K562 (cell line): ENCODE measurements at regions not wholly inside any gene's neighbourhood (a gene's known extent, or its start where the extent isn't known, plus 50 kb on each side); places are given as distances from the start of the nearest gene placed in this dataset.

ENCODE experiments used
- ATAC-seq: fragments of 200-7000 bp; cut with Tn5 transposase; 3 replicates; pipeline ENCODE4 v1.9.1; 2020; ENCODE audit warnings: moderate library complexity
- BruUV-seq: library from RNA; stranded (reverse); fragments of 400-500 nt; replicated peaks from 2 replicates; lab custom pipeline; 2021; lab: Mats Ljungman, UMichigan
- CTCF ChIA-PET: fragments of 300-600 bp; formaldehyde crosslinking; extraction: SDS; loops from one replicate; lab custom pipeline; 2021; ENCODE audit warnings: low intra/inter-chr PET ratio; lab: Yijun Ruan, JAX
- POLR2A ChIA-PET: fragments of 300-600, 350-650 bp; sonication (Branson Sonifier 250); formaldehyde crosslinking; extraction: SDS; loops from one replicate; lab custom pipeline; 2021; ENCODE audit warnings: antibody characterized with exemption, inconsistent platforms; lab: Yijun Ruan, JAX
- DNase-seq, 4 experiments: peaks; one replicate each; pipeline versions ENCODE4 v3.0.0 to v3.0.0-alpha.2; 2011 to 2018; ENCODE audit warnings: low spot score in 3 of 4, mixed read lengths in 3 of 4; ENCODE audit errors: extremely low read depth in 1 of 4
- FAIRE-seq: peaks from 2 replicates; lab custom pipeline; 2011; peaks lifted over from hg19 to GRCh38; lab: Jason Lieb, UNC
- H2AFZ ChIP-seq: 2 replicates; pipeline ENCODE4 v1.6.0; 2011; ENCODE audit warnings: low read depth, low read length, control low read depth, inconsistent platforms
- H3K27ac ChIP-seq: fragments of 200-600 bp; 3 replicates; pipeline ENCODE4 v1.8.0; 2011; ENCODE audit warnings: low read depth, mild to moderate bottlenecking, control low read depth, inconsistent platforms, low read length, moderate library complexity, mixed read lengths; ENCODE audit errors: extremely low read depth
- H3K27me3 ChIP-seq, 2 experiments: fragments of 300-600 bp in 1 of 2; 2 replicates in 1 of 2; 3 replicates in 1 of 2; pipeline versions ENCODE4 v1.6.0 to v1.8.0; 2011; ENCODE audit warnings: inconsistent platforms in 2 of 2, low read length in 2 of 2, mild to moderate bottlenecking in 1 of 2, mixed read lengths in 1 of 2, moderate library complexity in 1 of 2; ENCODE audit not compliant: control insufficient read depth in 2 of 2, insufficient read depth in 2 of 2
- H3K36me3 ChIP-seq: fragments of 300-600 bp; 3 replicates; pipeline ENCODE4 v1.8.0; 2011; ENCODE audit warnings: mild to moderate bottlenecking, low read length, inconsistent platforms; ENCODE audit not compliant: control insufficient read depth, insufficient read depth
- H3K4me1 ChIP-seq, 2 experiments: fragments of 200-600 bp in 1 of 2; replicated peaks in 1 of 2; 2 replicates in 1 of 2; 3 replicates in 1 of 2; pipeline versions ENCODE4 v1.5.1 to v1.8.0; 2011; ENCODE audit warnings: inconsistent platforms in 2 of 2, low read length in 2 of 2, mild to moderate bottlenecking in 1 of 2, mixed read lengths in 1 of 2, moderate library complexity in 1 of 2; ENCODE audit not compliant: control insufficient read depth in 2 of 2, insufficient read depth in 2 of 2
- H3K4me2 ChIP-seq: 2 replicates; pipeline ENCODE4 v1.6.1; 2011; ENCODE audit warnings: low read length, control low read depth, inconsistent platforms, mixed read lengths; ENCODE audit not compliant: insufficient read depth
- H3K4me3 ChIP-seq: fragments of 200-600 bp; sonication (generic), shearing (Covaris generic); 2 replicates; pipeline ENCODE4 v1.5.1; 2016; ENCODE audit warnings: control low read depth, inconsistent platforms
- H3K79me2 ChIP-seq: fragments of 200-600 bp; 3 replicates; pipeline ENCODE4 v1.8.0; 2011; ENCODE audit warnings: low read length, inconsistent platforms; ENCODE audit not compliant: control insufficient read depth, insufficient read depth
- H3K9ac ChIP-seq, 2 experiments: 2 replicates each; pipeline versions ENCODE4 v1.6.0 to v1.6.1; 2011; ENCODE audit warnings: low read depth in 2 of 2, low read length in 2 of 2, control low read depth in 1 of 2, inconsistent platforms in 1 of 2, mild to moderate bottlenecking in 1 of 2, mixed read lengths in 1 of 2; ENCODE audit not compliant: insufficient read depth in 1 of 2
- H3K9me1 ChIP-seq: one replicate; pipeline ENCODE4 v1.6.0; 2011; ENCODE audit warnings: inconsistent platforms, mild to moderate bottlenecking, low read length, moderate library complexity; ENCODE audit not compliant: control insufficient read depth, insufficient read depth
- H3K9me3 ChIP-seq: replicated peaks from 2 replicates; pipeline ENCODE4 v1.5.1; 2011; ENCODE audit warnings: low read depth, low read length, inconsistent platforms; ENCODE audit not compliant: control insufficient read depth, insufficient read depth
- H4K20me1 ChIP-seq: replicated peaks from 2 replicates; pipeline ENCODE4 v1.6.1; 2011; ENCODE audit warnings: low read length, inconsistent platforms, mixed read lengths; ENCODE audit not compliant: control insufficient read depth, insufficient read depth
- CXXC5 ChIP-seq: fragments of 250-450 bp; sonication (Bioruptor Pico); IDR thresholded peaks from 2 replicates; pipeline ENCODE4 v1.8.0; 2022; ENCODE audit warnings: inconsistent platforms, mild to moderate bottlenecking, moderate library complexity
- HEY1 ChIP-seq: fragments of 250-450 bp; sonication (Bioruptor Pico); IDR thresholded peaks from 2 replicates; pipeline ENCODE4 v1.5.0; 2020; ENCODE audit warnings: mild to moderate bottlenecking, moderate library complexity, borderline replicate concordance
- MTA2 ChIP-seq: fragments of 450-650 bp; IDR thresholded peaks from 2 replicates; pipeline ENCODE4 v1.6.1; 2016; ENCODE audit warnings: low read depth
- NFYB ChIP-seq: IDR thresholded peaks from 2 replicates; pipeline ENCODE4 v1.6.1; 2011; ENCODE audit warnings: mild to moderate bottlenecking, moderate library complexity; ENCODE audit not compliant: insufficient read length; ENCODE audit errors: extremely low read depth
- NRF1 ChIP-seq, 2 experiments: fragments of 450-650 bp; IDR thresholded peaks in 1 of 2; conservative IDR thresholded peaks in 1 of 2; 2 replicates each; pipeline ENCODE4 v1.6.1; 2014; ENCODE audit warnings: mild to moderate bottlenecking in 2 of 2
- SNRNP70 ChIP-seq: fragments of 200-400 bp; formaldehyde crosslinking; optimal IDR thresholded peaks from 2 replicates; pipeline ENCODE3; 2017; ENCODE audit warnings: low read depth, low read length
- XRCC5 ChIP-seq: fragments of 200-400 bp; formaldehyde crosslinking; IDR thresholded peaks from 2 replicates; pipeline ENCODE4 v1.6.1; 2017; ENCODE audit warnings: low read depth, mild to moderate bottlenecking, low read length
- ZBTB8A ChIP-seq: fragments of 450-650 bp; IDR thresholded peaks from 2 replicates; pipeline ENCODE4 v1.6.1; 2018; ENCODE audit warnings: mild to moderate bottlenecking, moderate library complexity; ENCODE audit not compliant: partially characterized antibody
- ZNF354B ChIP-seq: fragments of 250-450 bp; sonication (Bioruptor Pico); IDR thresholded peaks from 2 replicates; pipeline ENCODE4 v1.4.0; 2020
- WGBS: fragments of 100-300 bp; shearing (Covaris generic); methylation state at CpG from one replicate; pipeline ENCODE4 v1.1.6; 2016; ENCODE audit warnings: low coverage, mixed read lengths; ENCODE audit not compliant: insufficient coverage; ENCODE audit errors: missing lambda C conversion rate; 5-methylcytosine and 5-hydroxymethylcytosine counted together
- in situ Hi-C: fragments of 300-500 bp; cut with MboI; formaldehyde crosslinking; loops from 4 replicates; pipeline ENCODE4 v1.15.0; 2018; ENCODE audit warnings: inconsistent platforms, mixed read lengths
- intact Hi-C: fragments of 100-400 bp; cut with micrococcal nuclease; formaldehyde crosslinking; loops from 2 replicates; pipeline ENCODE4 v1.14.2; 2022

DNA sequence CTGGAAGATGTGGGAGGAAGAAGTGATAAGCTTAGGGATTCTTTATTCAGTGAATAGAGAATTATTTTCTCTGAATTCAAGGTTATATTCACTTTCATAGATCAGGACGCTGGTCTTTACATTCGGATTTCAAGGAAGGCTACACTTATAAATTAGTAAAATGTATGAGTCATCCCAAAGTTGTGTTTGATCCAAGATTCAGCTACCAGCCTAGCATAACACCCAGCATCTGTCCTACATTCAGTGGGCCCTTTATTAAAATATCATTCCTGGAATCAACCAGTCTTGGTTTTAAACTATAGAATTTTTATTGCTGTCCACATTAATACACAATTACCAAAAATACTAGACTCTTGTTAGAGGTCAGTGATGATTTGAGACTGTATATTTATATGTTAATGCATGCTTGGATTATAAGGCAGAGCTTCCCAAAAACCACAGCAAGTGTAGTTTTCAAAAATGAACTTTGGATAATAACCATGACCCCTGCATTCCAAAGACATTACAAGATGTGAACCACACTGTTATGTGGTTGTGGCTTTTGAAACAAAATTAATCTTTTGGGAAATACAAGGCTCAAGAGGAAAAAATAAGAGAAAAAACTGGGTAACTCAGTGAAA, 210.7 kb upstream of the CNR1 start:
- intact Hi-C loops (no loop called here), in situ Hi-C loops (no loop called here)
- H3K36me3 ChIP-seq: no peaks in the 10 kb centered on the region
- H3K27me3 ChIP-seq: no peaks in the 10 kb centered on the region
- H4K20me1 ChIP-seq: peaks cover 12% of the 10 kb centered on the region
- FAIRE-seq (no peak), ATAC-seq (no peak), DNase-seq (no peak)
- H3K9ac ChIP-seq: no peak overlapping the region
- H3K9me3 ChIP-seq: no peaks in the 10 kb centered on the region
- H3K79me2 ChIP-seq: 0 out of 3 replicates have a peak, but pooled peaks cover 6% of the 10 kb centered on the region
- CTCF ChIA-PET: no interaction called here
- H2AFZ ChIP-seq: no peak overlapping the region
- no TSS peak for BruUV-seq
- peaks cover 0 to 28% of the 10 kb centered on the region in 2 experiments; a peak in 3 of 5 replicates for H3K4me1 ChIP-seq
- TF ChIP-seq SNRNP70 (no peak), HEY1 (CRISPR knock-in tag) (no peak), NFYB (no peak), ZNF354B (CRISPR knock-in tag) (no peak), NRF1 (conservative IDR thresholded peaks at IDR 0.05 in 1 of 2, IDR thresholded peaks at IDR 0.05 in 1 of 2) (no peak)
- H3K9me1 ChIP-seq: no peaks in the 10 kb centered on the region
- no peak overlapping the region for H3K4me3 ChIP-seq
- H3K27ac ChIP-seq: no peak overlapping the region
- POLR2A ChIA-PET: interaction anchor here (2.5 kb wide), 1 partner anchor 10 kb away, joined by 11 read pairs; no protein-coding TSS in a partner anchor
- H3K4me2 ChIP-seq: no peak overlapping the region
- 8% methylated on average over 2 of the region's 2 CpGs for WGBS

DNA sequence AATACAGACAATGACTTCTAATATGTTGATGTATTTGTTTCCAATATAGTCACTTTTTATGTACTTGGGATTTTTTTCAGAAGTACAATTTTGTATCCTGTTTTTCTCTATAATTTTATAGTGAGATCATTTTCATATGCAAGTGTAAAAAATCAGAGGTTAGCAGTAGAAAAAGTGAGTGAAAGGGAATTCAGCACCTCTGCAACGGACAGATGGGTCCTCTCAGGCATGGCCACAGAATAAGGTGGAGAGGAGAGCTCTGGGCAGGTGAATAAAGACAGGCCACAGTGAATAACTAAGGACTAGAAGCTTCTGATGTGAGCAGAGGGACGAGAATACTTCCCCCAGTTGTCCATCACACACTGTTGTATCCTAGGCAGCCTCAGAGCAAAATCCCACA, 210.1 kb upstream of the CNR1 start:
- Histone ChIP-seq H3K4me3 (no peak overlapping the region), H2AFZ (no peak overlapping the region)

More for the DNA sequence above, 210.1 kb upstream of the CNR1 start:
- Histone ChIP-seq H3K9me1 (no peaks in the 10 kb centered on the region), H3K79me2 (0 out of 3 replicates have a peak, but pooled peaks cover 6% of the 10 kb centered on the region), H3K36me3 (no peaks in the 10 kb centered on the region), H3K9me3 (no peaks in the 10 kb centered on the region), H4K20me1 (peaks cover 12% of the 10 kb centered on the region), H3K9ac (no peak overlapping the region), H3K27ac (no peak overlapping the region), H3K4me1 (peaks cover 0 to 35% of the 10 kb centered on the region in 2 experiments; a peak in 3 of 5 replicates), H3K27me3 (no peaks in the 10 kb centered on the region), H3K4me2 (no peak overlapping the region)
- POLR2A ChIA-PET: interaction anchor here (2.5 kb wide), 1 partner anchor 9 kb away, joined by 11 read pairs; no protein-coding TSS in a partner anchor
- FAIRE-seq (no peak), DNase-seq (no peak), ATAC-seq (no peak)
- TF ChIP-seq XRCC5 (no peak), ZBTB8A (no peak), MTA2 (no peak), CXXC5 (CRISPR knock-in tag) (no peak)
- in situ Hi-C loops (no loop called here), intact Hi-C loops (no loop called here)
- WGBS: 34% methylated on average over 2 of the region's 2 CpGs
- CTCF ChIA-PET: no interaction called here
- no TSS peak for BruUV-seq
